Smooth muscle cell of the brain vasculature (primary cell): ENCODE measurements at regions not wholly inside any gene's neighbourhood (a gene's known extent, or its start where the extent isn't known, plus 50 kb on each side); places are given as distances from the start of the nearest gene placed in this dataset.

ENCODE experiments used
- DNase-seq: peaks from one replicate; pipeline ENCODE4 v3.0.0-alpha.2; 2012; ENCODE audit warnings: low read depth, low spot score

GRCh38 chr7:13286916-13287315 lies 599.5 kb downstream of the ARL4A start:
- no peak for DNase-seq

DNA sequence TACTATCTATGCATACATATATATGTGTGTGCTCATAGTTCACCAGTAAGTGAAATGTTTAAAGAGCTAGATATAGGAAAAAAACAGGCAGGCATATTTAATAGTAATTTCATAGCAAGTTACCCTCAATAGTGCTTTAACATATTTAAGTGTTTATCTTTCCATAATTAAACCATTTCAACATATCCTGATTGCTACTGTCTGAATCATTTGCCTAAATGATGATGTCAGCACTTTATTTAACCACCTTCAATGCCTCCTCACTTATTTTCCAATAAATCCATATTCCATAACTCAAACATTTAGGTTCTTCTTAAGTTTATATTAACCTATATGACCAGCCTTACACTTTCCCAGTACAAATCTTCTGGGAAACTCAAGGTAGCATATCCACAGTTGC lies 601.1 kb downstream of the ARL4A start:
- no peak for DNase-seq

GRCh38 chr7:13290975-13291374 lies 603.5 kb downstream of the ARL4A start:
- DNase-seq = no peak

DNA sequence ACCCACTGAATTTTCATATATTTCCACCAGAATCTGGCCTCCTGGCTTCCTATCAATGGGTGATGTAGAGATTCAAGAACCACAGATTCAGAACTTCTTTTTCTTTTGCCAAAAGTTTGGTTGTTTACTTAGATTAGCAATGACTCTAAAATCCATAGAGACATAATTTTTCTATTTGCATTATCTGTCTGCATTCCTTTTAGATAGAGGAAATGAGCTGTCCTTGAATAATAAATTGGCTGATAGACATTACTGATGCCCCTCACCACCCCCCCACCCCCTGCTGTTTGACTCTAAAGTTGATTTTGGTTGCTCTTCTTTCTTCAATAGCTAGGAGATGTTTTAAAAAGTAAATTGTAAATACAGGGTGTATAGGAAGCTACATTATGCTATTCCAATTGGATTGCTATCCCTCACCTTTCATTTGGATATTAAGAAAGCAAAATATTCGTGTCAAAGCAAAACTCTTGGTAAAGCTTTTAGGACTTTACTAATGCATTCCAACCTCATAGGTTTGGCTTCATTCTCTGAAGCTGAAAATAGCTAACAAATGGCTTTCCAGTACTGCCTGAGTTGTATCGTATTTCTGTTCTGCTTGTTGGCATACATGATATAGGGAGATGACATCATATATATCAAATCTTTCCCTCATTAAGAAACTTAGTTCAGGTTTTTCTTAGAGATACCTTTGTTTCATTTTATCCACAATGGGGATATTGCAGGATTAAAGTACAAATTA lies 606.0 kb downstream of the ARL4A start:
- no peak for DNase-seq

DNA sequence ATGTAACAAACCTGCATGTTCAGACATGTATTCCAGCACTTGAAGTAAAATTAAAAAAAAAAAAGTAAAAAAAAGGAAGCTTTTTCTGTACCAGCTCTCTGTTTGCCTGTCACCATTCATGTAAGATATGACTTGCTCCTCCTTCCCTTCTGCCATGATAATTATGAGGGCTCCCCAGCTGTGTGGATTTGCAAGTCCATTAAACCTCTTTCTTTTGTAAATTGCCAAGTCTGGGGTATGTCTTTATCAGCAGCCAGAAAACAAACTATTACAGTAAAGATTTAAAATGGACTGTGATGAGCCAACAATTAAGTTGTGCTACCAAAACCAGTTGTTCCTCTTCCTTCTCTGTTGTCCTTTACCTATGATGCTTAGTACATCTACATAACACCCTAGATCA lies 619.6 kb downstream of the ARL4A start:
- no peak for DNase-seq

- no peak for DNase-seq
Measured at GRCh38 chr7:13308423-13308822, 621.0 kb downstream of the ARL4A start.

GRCh38 chr7:13309535-13309934 lies 622.1 kb downstream of the ARL4A start:
- DNase-seq = no peak

DNA sequence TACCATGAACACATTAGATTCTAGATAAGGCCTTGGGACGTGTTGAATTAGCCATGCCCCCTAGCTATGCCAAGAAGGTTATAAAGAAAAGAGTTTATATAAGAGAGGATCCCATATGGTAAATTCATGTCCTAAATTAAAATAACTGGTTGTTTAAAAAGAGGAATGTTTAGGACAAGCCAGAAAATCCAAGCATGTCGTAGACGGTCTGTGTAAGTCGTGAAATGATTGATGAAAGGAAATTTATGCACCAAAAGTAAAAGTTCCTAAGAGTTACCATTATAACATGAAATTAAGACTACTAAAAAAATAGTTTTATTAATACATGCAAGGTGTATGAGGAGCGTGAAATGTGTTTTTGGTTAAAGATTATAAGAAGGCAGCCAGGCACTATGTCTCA lies 624.9 kb downstream of the ARL4A start:
- no peak for DNase-seq

- DNase-seq = no peak
Measured at GRCh38 chr7:13320333-13320732, 632.9 kb downstream of the ARL4A start.

- DNase-seq = no peak
Measured at GRCh38 chr7:13321316-13321715, 633.9 kb downstream of the ARL4A start.

DNA sequence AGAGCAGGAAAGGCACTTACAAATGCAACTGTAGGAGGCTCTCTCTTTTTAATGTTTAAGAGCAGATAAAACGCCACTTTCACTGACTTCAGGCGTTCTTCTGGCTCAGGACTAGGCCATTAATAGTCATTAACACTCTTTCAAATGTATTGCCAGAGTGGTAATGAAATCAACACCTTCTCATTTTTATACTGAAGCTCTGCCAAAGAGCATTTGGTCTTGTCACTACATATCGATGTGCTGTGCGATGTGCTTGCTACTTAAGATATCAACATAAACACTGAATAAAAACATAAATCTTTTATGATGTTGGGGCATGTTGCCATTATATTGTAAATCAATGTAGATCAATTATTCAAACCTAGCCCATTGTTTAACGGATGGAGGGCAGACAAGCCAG lies 634.7 kb downstream of the ARL4A start:
- DNase-seq = no peak

- no peak for DNase-seq
Measured at GRCh38 chr7:13327669-13328068, 640.2 kb downstream of the ARL4A start.

GRCh38 chr7:13333371-13333770 lies 645.9 kb downstream of the ARL4A start:
- no peak for DNase-seq

DNA sequence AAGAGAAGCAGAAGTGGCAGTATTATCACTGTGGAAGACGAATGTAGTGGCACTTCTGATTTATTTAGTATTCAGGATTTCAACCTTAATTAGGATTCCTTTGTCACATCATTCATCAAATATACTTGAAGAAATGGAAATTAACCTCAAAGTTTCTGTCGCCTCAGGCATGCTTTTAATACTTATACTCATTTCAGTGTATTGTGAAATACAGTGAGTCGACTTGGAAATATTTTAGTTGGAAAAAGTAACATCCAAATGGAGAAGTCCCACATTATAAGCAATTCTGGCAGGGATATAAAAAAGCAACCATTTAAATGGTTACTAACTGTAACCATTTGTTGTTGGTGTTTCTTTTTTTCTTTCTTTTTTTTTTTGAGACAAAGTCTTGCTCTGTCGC lies 648.8 kb downstream of the ARL4A start:
- no peak for DNase-seq

- no peak for DNase-seq
Measured at GRCh38 chr7:13352677-13353076, 636.8 kb downstream of the ETV1 start.

DNA sequence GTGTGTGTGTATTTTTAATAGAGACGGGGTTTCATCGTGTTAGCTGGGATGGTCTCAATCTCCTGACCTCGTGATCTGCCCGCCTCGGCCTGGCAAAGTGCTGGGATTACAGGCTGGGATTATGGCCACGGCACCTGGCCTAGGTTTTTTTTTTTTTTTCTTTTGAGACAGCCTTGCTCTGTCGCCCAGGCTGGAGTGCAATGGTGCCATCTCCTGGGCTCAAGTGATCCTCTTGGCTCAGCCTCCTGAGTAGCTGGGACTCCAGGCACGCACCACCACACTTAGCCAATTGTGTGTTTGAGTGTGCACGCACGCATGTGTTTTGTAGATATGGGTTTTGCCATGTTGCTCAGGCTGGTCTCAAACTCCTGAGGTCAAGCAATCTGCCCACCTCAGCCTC lies 629.8 kb downstream of the ETV1 start:
- DNase-seq = no peak

- DNase-seq = no peak
Measured at GRCh38 chr7:13386741-13387140, 602.7 kb downstream of the ETV1 start.

GRCh38 chr7:13407911-13408310 lies 581.6 kb downstream of the ETV1 start:
- no peak for DNase-seq

DNA sequence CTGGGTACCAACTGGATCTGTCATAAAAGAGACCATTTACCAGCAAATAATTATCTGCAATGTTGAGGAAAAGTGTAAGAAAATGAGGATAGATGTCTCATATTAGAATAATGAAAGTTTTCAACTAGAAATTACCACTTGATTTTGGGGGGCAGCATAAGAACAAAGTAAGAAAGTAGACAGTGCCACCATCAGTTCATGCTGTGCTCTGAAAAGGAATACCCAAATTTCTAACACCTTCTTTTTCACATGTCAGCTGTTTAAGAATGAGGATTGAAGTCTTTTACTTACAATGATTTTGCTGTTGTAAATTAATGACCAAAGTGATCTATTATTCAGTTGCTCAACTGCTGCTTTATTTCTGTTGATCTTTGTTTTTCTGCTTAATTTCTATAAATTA lies 578.3 kb downstream of the ETV1 start:
- no peak for DNase-seq

- no peak for DNase-seq
Measured at GRCh38 chr7:13411636-13412035, 577.8 kb downstream of the ETV1 start.

GRCh38 chr7:13414181-13414580 lies 575.3 kb downstream of the ETV1 start:
- no peak for DNase-seq

DNA sequence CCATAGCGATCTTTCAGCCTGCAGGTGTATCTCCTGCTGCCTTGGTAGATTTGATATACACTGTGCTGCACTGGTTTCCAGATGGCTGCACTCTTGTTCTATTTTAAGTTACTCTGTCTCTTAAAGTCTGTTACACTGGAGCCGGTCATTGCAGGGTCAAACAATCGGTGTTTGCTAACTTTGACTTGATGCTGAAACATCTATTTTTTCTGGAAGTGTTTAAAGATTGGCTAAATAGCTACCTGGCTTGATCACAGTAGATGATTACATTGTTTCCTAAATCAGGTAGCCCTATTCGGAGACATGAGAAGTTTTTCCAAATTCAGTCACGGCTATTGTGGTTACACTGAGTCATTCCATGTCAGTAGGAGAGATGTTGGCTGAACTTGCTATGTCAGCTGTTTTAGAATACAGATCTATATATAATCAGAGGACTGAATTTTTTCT lies 574.8 kb downstream of the ETV1 start:
- no peak for DNase-seq

GRCh38 chr7:13416071-13416470 lies 573.4 kb downstream of the ETV1 start:
- DNase-seq = no peak

DNA sequence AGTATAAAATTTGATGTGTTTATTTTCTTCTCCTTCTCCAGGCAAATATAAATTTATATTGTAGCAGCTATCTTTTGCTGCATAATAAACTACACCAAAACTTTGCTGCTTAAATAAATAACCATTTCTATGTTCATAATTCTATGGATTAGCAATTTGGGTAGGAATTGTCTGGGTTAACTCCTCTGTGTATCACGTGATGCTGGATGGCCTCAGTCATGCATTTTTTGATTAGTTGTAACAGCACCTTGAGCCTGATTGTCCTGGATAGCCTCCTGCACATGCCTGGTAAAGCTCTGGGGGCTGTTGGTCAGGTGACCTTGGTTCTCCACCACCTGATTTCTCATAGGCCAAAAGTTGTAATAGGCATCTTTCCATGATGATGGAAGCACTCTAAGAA lies 572.9 kb downstream of the ETV1 start:
- no peak for DNase-seq
